Activated naive CD8-positive, alpha-beta T cell treated with anti-CD3 and anti-CD28 coated beads, Interleukin-2, amount 50 U/mL, for 16 hours (primary cell): ENCODE measurements at regions not wholly inside any gene's neighbourhood (a gene's known extent, or its start where the extent isn't known, plus 50 kb on each side); places are given as distances from the start of the nearest gene placed in this dataset.

Experiments used
- DNase-seq: peaks from one replicate; pipeline ENCODE4 v3.0.0-alpha.2; 2020; ENCODE audit warnings: low read depth, low spot score

GRCh38 chr2:60603533-60604190, 50.2 kb upstream of the BCL11A start:
- no peak for DNase-seq

- DNase-seq = no peak
Observed at GRCh38 chr2:60604486-60605064, 51.1 kb upstream of the BCL11A start.

- no peak for DNase-seq
Observed at GRCh38 chr2:60605866-60606265, 52.4 kb upstream of the BCL11A start.

- no peak for DNase-seq
Observed at GRCh38 chr2:60608679-60609078, 55.2 kb upstream of the BCL11A start.

GRCh38 chr2:60612033-60612432, 58.6 kb upstream of the BCL11A start:
- DNase-seq = no peak

GRCh38 chr2:60614319-60614718, 60.9 kb upstream of the BCL11A start:
- no peak for DNase-seq

- DNase-seq = no peak
Observed at GRCh38 chr2:60621688-60622429, 68.4 kb upstream of the BCL11A start.

- no peak for DNase-seq
Observed at GRCh38 chr2:60623040-60623439, 69.6 kb upstream of the BCL11A start.

- DNase-seq = no peak
Observed at GRCh38 chr2:60627412-60627811, 74.0 kb upstream of the BCL11A start.

- no peak for DNase-seq
Observed at GRCh38 chr2:60628026-60628425, 74.6 kb upstream of the BCL11A start.

GRCh38 chr2:60628615-60629304, 75.3 kb upstream of the BCL11A start:
- no peak for DNase-seq

GRCh38 chr2:60629305-60629662, 75.8 kb upstream of the BCL11A start:
- DNase-seq = no peak

- DNase-seq = no peak
Observed at GRCh38 chr2:60629801-60630385, 76.4 kb upstream of the BCL11A start.

- no peak for DNase-seq
Observed at GRCh38 chr2:60633615-60634014, 80.2 kb upstream of the BCL11A start.

- no peak for DNase-seq
Observed at GRCh38 chr2:60634438-60634837, 81.0 kb upstream of the BCL11A start.

GRCh38 chr2:60641811-60642788, 88.6 kb upstream of the BCL11A start:
- DNase-seq = no peak

- DNase-seq = no peak
Observed at GRCh38 chr2:60643747-60644146, 90.3 kb upstream of the BCL11A start.

GRCh38 chr2:60644951-60645350, 91.5 kb upstream of the BCL11A start:
- DNase-seq = no peak

GRCh38 chr2:60648191-60648590, 94.7 kb upstream of the BCL11A start:
- DNase-seq = no peak

- DNase-seq = no peak
Observed at GRCh38 chr2:60649721-60650120, 96.3 kb upstream of the BCL11A start.

- DNase-seq = no peak
Observed at GRCh38 chr2:60652832-60653340, 99.4 kb upstream of the BCL11A start.
